ENCODE measurements at regions not wholly inside any gene's neighbourhood (a gene's known extent, or its start where the extent isn't known, plus 50 kb on each side); places are given as distances from the start of the nearest gene placed in this dataset.
A peak's percentile ranks its signal among the peaks of the same experiment; 100 is the strongest.
"Not testable (repeated sequence)": the region's sequence is repeated elsewhere in the genome, so short reads cannot be mapped to it uniquely, and the experiment has no call there.

- no peak for FAIRE-seq
- no peak for DNase-seq (ENCODE audit: low spot score)
Observed at GRCh38 chr1:173300061-173301044, 93.2 kb upstream of the TNFSF4 start.

DNA sequence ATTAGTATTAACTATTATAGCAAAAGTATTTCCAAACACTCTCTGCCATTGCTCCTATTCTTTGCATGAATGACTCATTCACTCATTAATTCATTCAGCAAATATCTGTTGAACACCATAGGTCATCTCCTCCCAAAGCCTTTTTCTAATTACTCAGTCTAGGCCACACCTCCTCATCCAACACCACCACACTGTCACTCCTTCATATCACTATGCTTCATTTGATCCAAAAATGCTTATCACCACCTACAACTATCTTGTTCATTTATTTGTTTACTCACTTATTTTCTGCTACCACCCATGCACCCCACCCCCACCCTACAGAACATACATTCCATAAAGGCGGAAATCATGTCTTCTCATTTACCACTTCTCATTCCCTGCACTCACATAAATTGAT is 94.4 kb upstream of the TNFSF4 start:
- no peak for FAIRE-seq
- no peak for DNase-seq (ENCODE audit: low spot score)

DNA sequence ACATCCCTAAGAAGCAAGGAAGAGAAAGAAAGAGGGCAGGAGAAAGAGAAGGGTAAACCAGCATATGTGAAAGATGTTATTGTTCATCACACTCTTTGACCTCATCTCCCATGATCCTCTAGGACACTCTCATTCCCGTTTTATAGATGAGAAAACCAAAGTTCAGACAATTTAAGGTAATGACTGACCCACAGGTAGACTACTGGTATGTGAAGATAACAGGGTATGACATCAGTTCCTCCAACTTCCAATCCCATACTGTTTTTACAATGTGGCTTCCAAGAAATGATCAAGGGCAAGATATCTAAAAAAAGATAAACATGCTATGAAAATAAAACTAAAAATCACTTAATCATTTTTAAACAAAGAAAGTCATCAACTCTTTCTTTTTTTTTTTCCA is 95.2 kb upstream of the TNFSF4 start:
- DNase-seq (ENCODE audit: low spot score) (no peak), FAIRE-seq (no peak)

DNA sequence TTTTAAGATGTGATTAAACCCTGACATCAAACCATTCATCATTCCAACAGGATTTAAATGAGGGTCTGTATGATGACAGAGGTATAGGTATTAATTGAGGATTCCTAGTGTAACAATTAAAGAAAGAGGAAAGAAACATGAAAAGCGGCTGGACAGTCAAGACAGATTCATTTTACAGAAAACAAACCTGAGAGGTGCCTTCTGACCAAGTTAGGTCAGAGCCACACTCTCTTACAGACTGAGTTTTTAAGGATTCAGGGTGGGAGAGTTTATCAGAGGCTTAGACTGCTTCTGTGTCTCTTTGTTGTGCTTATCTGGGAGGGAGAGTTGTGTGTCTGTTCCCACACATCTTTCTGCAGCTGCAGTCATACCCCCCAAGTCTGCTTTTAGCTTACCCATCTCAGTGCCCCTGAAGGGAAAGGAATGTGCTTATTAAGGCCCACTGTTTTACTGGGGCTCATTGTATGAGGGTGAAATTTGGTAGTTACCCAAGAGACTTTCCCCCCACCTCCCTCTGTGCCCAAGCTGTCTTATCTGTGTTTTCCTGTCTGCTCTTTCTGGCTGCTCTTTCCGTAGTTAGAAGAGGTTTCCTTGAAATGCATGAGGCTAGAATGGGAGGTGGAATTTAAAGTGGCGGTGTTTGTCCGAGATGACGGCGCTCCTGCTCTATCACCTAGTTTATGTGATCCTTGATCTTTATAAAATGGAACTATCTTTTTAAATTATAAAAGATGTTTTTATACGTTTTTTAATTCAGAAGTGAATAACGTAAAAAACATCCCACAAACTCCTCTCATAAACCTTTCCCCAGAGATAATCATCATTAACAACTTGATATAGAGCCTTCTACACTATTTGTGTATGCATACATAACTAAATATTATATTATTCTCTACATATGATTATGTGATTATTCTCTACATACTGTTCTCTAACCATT is 96.0 kb upstream of the TNFSF4 start:
- no peak for DNase-seq (ENCODE audit: low spot score)
- no peak for FAIRE-seq

- FAIRE-seq (no peak), DNase-seq (ENCODE audit: low spot score) (no peak)
Observed at GRCh38 chr1:173303984-173304383, 96.9 kb upstream of the TNFSF4 start.

- FAIRE-seq = no peak
Observed at GRCh38 chr1:173304529-173305227, 97.5 kb upstream of the TNFSF4 start.

GRCh38 chr1:173307845-173308244 is 100.7 kb upstream of the TNFSF4 start:
- no peak for FAIRE-seq
- no peak for DNase-seq (ENCODE audit: low spot score)

More at GRCh38 chr1:173304529-173305227, 97.5 kb upstream of the TNFSF4 start:
- no peak for DNase-seq (ENCODE audit: low spot score)

GRCh38 chr1:173314656-173315055 is 107.5 kb upstream of the TNFSF4 start:
- FAIRE-seq (no peak), DNase-seq (ENCODE audit: low spot score) (no peak)

DNA sequence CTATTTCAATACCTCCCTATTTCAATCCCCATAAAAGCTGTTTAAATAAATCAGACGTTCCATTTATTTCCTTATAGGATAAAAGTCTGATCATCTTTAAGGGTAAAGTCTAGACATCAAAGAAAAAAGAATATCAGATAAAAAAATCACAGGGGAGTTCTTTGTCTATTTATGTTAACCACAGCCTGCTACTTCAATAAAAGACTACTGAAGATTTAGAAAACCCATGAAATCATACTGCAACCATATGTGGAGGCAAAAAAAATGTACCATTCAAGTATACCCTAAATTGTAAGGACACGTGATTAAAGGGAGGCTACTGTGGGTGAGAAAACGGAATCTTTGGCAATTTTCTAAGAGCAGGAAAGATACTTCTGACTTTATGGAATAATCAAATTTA is 108.2 kb upstream of the TNFSF4 start:
- FAIRE-seq = no peak
- no peak for DNase-seq (ENCODE audit: low spot score)

DNA sequence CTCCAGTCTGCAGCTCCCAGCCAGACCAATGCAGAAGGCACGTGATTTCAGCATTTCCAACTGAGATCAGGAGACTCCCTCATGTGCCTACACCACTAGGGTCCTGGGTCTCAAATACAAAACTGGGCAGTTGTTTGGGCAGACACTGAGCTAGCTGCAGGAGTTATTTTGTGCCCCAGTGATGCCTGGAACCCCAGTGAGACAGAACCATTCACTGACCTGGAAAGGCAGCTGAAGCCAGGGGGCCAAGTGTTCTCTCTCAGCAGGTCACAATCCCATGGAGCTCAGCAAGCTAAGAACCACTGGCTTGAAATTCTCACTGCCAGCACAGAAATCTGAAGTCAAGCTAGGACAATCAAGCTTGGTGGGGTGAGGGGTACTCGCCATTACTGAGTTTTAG is 111.7 kb upstream of the TNFSF4 start:
- FAIRE-seq (no peak), DNase-seq (ENCODE audit: low spot score) (no peak)

DNA sequence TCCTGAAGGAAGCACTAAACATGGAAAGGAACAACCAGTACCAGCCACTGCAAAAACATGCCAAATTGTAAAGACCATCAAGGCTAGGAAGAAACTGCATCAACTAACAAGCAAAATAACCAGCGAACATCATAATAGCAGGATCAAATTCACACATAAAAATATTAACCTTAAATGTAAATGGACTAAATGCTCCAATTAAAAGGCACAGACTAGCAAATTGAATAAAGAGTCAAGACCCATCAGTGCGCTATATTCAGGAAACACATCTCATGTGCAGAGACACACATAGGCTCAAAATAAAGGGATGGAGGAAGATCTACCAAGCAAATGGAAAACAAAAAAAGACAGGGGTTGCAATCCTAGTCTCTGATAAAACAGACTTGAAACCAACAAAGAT is 117.2 kb upstream of the TNFSF4 start:
- not testable (repeated sequence) for DNase-seq (ENCODE audit: low spot score); FAIRE-seq

DNA sequence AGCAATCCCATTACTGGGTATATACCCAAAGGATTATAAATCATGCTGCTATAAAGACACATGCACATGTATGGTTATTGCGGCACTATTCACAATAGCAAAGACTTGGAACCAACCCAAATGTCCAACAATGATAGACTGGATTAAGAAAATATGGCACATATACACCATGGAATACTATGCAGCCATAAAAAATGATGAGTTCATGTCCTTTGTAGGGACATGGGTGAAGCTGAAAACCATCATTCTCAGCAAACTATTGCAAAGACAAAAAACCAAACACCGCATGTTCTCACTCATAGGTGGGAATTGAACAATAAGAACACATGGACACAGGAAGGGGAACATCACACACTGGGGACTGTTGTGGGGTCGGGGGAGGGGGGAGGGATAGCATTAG is 120.9 kb upstream of the TNFSF4 start:
- not testable (repeated sequence) for FAIRE-seq; DNase-seq (ENCODE audit: low spot score)

GRCh38 chr1:173328961-173329360 is 121.8 kb upstream of the TNFSF4 start:
- DNase-seq (ENCODE audit: low spot score) = no peak
- no peak for FAIRE-seq

- DNase-seq (ENCODE audit: low spot score) = peak; percentile 61
- peak; percentile 62 for FAIRE-seq
Observed at GRCh38 chr1:173329726-173330125, 122.6 kb upstream of the TNFSF4 start.

DNA sequence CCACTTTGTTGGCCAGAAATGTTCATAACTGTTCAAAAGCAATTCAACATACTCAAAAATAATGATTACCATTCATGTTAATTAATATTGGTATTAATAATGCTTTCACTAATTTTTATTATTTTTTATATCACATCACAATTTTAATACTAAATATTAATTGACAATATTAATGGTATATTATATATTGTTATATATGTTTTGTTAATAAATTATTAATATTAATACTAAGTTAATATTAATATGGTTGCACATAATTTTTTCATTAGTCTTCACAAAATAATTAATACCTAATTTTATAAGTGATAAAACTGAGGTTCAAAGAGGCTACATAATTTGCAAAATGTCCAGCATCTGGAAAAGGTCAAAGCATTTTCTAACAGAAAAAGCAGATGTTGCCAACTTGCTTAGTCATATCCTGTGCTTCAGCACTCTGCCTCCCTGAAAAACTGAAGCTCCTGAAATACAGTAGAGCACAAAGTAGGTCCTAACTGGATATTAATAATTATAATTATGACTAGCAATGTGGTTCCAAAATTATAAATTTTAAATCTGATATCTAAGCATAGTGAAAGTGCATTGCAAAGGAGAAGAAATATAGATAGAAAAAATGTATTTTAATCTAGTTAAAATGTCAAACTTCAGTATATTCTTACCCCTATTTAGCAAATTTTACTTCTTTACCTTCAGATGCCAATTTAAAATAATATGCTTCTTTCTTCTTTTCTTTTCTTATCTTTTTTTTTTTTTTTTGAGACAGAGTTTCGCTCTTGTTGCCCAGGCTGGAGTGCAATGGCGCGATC is 123.2 kb upstream of the TNFSF4 start:
- DNase-seq (ENCODE audit: low spot score) (peak; percentile 36), FAIRE-seq (peak; percentile 78)

DNA sequence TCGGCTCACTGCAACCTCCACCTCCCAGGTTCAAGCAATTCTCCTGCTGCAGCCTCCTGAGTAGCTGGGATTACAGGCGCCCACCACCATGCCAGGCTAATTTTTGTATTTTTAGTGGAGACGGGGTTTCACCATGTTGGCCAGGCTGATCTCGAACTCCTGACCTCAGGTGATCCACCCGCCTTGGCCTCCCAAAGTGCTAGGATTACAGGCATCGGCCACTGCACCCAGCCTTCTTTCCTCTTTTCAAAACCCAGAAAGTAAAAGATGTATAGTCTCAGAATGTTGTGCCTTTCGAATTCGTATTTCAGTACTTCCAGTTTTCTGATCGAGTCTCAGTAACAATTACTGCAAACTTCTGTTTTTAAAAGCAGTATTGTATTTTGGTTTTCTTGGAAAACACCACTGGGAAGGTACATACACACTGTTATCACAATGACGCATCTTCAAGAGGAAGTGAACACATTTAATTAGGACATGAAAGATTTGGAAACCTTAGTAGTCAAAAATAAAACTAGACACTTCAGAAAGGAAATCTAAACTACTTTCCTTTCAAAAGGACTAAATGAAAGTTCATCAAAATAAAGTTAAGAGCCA is 123.9 kb upstream of the TNFSF4 start:
- not testable (repeated sequence) for FAIRE-seq; DNase-seq (ENCODE audit: low spot score)

- FAIRE-seq (no peak), DNase-seq (ENCODE audit: low spot score) (peak; percentile 21)
Observed at GRCh38 chr1:173332026-173332425, 124.9 kb upstream of the TNFSF4 start.

DNA sequence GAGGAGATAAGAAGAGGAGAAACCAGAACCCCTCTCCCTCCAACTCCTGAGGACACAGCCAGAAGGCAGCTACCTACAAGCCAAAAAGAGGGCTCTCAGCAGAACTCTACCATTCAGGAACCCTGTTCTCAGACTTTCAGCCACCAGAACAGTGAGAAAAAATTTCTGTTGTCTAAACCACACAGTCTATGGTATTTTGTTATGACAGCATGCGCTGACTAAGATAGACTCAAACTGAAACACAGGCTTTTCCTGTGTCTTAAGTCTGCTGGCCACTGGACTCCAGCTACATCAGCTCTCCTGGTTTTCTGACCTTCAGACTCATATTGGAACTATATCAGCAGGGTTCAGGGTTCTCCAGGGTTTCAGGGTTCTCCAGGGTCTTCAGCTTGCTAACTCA is 126.5 kb upstream of the TNFSF4 start:
- DNase-seq (ENCODE audit: low spot score) (no peak), FAIRE-seq (no peak)

- DNase-seq (ENCODE audit: low spot score) = no peak
- no peak for FAIRE-seq
Observed at GRCh38 chr1:173337126-173337525, 130.0 kb upstream of the TNFSF4 start.

DNA sequence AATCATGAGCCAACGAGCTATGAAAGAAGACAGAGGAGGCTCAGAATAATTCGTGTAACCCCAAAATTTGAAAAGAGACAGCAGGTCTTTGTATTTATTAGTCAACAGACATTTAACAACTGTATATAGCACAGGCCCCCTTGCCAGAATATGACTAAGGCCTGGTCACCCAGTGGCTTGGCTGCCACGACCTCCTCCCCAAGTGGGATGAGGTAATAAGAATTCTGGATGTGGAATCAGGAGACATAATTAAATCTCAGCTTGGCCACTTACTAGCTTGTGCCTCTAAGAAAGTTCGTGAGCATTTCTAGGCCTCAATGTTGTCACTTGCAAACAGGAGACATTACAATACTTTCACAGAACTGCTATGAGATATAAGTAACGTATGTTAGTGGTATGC is 134.2 kb upstream of the TNFSF4 start:
- DNase-seq (ENCODE audit: low spot score) (peak; percentile 20), FAIRE-seq (no peak)

All from RCC 7860 (cell line).